ENCODE measurements at regions not wholly inside any gene's neighbourhood (a gene's known extent, or its start where the extent isn't known, plus 50 kb on each side); places are given as distances from the start of the nearest gene placed in this dataset.

DNA sequence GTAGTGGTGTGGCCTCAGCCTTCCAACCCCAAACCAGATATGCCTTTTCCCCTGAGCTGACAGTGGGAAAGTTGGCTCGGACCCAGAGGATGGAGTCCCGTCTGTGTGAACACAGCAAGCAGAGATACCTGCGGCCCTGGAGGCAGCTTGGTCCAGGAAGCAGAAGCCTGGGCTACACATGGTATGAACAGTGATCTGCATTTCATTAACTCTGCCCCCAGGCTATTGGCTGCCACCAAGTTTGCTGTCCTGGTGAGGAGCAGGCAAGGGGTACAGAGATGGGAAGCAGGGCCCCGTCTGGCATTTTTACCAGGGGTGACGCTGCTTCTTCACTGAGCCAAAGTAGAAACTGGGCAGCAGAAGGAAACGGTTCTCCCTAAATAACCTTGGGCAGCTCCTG is 90.0 kb downstream of the EDN3 start:
- TF ChIP-seq, protein P1, sequence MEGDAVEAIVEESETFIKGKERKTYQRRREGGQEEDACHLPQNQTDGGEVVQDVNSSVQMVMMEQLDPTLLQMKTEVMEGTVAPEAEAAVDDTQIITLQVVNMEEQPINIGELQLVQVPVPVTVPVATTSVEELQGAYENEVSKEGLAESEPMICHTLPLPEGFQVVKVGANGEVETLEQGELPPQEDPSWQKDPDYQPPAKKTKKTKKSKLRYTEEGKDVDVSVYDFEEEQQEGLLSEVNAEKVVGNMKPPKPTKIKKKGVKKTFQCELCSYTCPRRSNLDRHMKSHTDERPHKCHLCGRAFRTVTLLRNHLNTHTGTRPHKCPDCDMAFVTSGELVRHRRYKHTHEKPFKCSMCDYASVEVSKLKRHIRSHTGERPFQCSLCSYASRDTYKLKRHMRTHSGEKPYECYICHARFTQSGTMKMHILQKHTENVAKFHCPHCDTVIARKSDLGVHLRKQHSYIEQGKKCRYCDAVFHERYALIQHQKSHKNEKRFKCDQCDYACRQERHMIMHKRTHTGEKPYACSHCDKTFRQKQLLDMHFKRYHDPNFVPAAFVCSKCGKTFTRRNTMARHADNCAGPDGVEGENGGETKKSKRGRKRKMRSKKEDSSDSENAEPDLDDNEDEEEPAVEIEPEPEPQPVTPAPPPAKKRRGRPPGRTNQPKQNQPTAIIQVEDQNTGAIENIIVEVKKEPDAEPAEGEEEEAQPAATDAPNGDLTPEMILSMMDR (IDR thresholded peaks at IDR 0.05) = no peak
- TF ChIP-seq EP300 (IDR thresholded peaks at IDR 0.05) (no peak), POLR2A (IDR thresholded peaks at IDR 0.05) (no peak)
